ENCODE measurements at regions not wholly inside any gene's neighbourhood (a gene's known extent, or its start where the extent isn't known, plus 50 kb on each side); places are given as distances from the start of the nearest gene placed in this dataset.
"Not testable (repeated sequence)": the region's sequence is repeated elsewhere in the genome, so short reads cannot be mapped to it uniquely, and the experiment has no call there.

- no peak for TF ChIP-seq CTCF (IDR thresholded peaks at IDR 0.05; ENCODE audit: control insufficient read depth, extremely low read depth, insufficient read depth)
- no peak for DNase-seq (ENCODE audit: low read depth)
- H3K4me3 ChIP-seq (ENCODE audit: low read depth, low read length): no peak overlapping the region
Observed at GRCh38 chr6:147986846-147987245, 355.8 kb upstream of the SASH1 start.

DNA sequence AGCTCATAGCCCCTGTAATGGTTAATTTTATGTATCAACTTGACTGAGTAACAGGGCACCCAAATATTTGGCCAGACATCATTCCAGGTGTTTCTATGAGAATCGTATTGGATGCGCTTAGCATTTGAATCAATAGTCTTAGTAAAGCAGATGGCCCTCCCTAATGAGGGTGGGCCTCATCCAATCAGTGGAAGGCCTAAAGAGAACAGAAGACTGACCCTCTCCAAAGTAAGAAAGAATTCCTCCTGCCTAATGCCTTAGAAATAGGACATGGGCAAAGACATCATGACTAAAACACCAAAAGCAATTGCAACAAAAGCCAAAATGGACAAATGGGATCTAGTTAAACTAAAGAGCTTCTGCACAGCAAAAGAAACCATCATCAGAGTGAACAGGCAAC, 352.5 kb upstream of the SASH1 start:
- no peak overlapping the region for H3K4me3 ChIP-seq (ENCODE audit: low read depth, low read length)
- DNase-seq (ENCODE audit: low read depth): no peak
- TF ChIP-seq CTCF (IDR thresholded peaks at IDR 0.05; ENCODE audit: control insufficient read depth, extremely low read depth, insufficient read depth): no peak

GRCh38 chr6:147991961-147992360, 350.7 kb upstream of the SASH1 start:
- no peak for DNase-seq (ENCODE audit: low read depth)
- TF ChIP-seq CTCF (IDR thresholded peaks at IDR 0.05; ENCODE audit: control insufficient read depth, extremely low read depth, insufficient read depth): no peak

DNA sequence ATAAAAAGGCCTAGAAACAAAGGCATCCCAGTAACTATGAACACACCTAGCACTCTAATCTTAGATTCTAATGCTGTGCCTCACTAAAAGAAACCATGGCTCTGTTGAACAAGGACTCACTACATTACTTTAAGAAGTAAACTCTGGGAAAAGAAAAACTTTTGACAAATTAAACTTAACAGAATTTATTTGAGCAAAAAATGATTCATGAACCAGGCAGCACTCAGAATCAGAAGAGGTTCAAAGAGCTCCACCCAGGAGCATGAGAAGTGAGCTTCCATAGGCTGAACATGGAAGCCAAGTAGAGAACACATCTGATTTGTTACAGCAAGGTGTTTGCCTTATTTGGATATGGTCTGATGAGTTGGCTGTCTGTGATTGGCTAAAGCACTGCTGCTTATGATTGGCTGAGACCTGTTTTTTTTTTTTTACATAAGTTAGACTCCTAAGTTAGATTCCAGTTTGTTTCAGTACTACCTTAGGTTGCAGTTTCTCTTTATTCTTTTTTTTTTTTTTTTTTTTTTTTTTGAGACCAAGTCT, 343.6 kb upstream of the SASH1 start:
- H3K4me3 ChIP-seq (ENCODE audit: low read depth, low read length): no peak overlapping the region
- TF ChIP-seq CTCF (IDR thresholded peaks at IDR 0.05; ENCODE audit: control insufficient read depth, extremely low read depth, insufficient read depth): no peak
- no peak for DNase-seq (ENCODE audit: low read depth)

More at GRCh38 chr6:147991961-147992360, 350.7 kb upstream of the SASH1 start:
- no peak overlapping the region for H3K4me3 ChIP-seq (ENCODE audit: low read depth, low read length)

DNA sequence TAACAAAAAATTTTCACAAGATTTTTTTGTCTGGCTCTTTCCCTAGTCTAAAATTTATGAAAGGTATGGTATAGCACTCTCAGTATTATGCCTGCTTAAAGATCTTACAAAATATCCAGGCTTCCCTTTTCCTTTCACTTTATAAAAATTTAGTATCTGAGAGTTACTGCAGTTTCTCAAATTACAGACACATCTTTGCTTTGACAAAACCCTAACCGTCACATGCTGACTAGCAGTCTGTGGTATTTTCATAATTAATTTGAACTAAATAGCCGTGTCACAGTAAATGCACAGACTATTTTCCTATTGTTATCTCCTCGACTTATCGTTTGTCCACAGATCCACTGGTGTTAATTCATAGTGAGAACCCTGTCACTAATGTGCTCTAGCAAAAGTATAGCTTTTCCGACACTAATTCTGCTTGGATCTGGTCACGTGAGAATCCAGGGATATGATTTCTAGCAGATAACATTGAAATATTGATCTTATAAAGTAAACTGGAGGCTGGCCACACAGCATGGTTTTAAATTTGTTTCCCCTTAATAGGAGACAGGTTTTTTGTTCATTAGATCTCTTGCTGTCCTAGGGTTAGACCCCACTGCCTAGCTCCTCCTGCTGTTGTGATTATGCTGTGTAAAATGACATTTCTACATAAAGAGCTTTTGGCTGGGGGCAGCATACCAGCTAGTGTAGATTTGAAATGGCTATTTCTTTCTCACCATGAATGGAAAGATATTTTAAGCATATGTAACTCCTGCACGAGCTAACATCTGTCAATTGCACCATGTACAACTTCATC, 340.6 kb upstream of the SASH1 start:
- no peak for TF ChIP-seq CTCF (IDR thresholded peaks at IDR 0.05; ENCODE audit: control insufficient read depth, extremely low read depth, insufficient read depth)
- no peak for DNase-seq (ENCODE audit: low read depth)
- no peak overlapping the region for H3K4me3 ChIP-seq (ENCODE audit: low read depth, low read length)

- no peak for DNase-seq (ENCODE audit: low read depth)
- H3K4me3 ChIP-seq (ENCODE audit: low read depth, low read length): no peak overlapping the region
- no peak for TF ChIP-seq CTCF (IDR thresholded peaks at IDR 0.05; ENCODE audit: control insufficient read depth, extremely low read depth, insufficient read depth)
Observed at GRCh38 chr6:148004651-148005050, 338.0 kb upstream of the SASH1 start.

DNA sequence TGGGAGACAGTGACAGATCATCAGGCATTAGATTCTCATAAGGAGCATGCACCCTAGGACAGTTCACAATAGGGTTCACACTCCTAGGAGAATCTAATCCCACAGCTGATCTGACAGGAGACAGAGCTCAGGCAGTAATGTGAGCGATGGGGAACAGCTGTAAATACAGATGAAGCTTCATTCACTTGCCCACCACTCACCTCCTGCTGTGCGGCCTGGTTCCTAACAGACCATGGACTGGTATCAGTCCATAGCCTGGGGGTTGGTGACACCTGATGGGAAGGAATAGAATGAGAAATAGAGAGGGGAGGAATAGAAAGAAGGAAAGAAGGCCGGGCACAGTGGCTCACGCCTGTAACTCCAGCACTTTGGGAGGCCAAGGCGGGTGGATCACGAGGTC, 336.8 kb upstream of the SASH1 start:
- H3K4me3 ChIP-seq (ENCODE audit: low read depth, low read length): no peak overlapping the region
- no peak for DNase-seq (ENCODE audit: low read depth)
- no peak for TF ChIP-seq CTCF (IDR thresholded peaks at IDR 0.05; ENCODE audit: control insufficient read depth, extremely low read depth, insufficient read depth)

- DNase-seq (ENCODE audit: low read depth); H3K4me3 ChIP-seq (ENCODE audit: low read depth, low read length): not testable (repeated sequence)
Observed at GRCh38 chr6:148010516-148010915, 332.1 kb upstream of the SASH1 start.

Data from LNCaP clone FGC (cell line).